Osteoblast (primary cell): ENCODE measurements at regions not wholly inside any gene's neighbourhood (a gene's known extent, or its start where the extent isn't known, plus 50 kb on each side); places are given as distances from the start of the nearest gene placed in this dataset.

Experiments
- DNase-seq: peaks from one replicate; pipeline ENCODE4 v3.0.0; 2011; ENCODE audit warnings: low spot score, mixed read lengths; ENCODE audit not compliant: insufficient read length; ENCODE audit errors: missing footprints
- H2AFZ ChIP-seq: 2 replicates; pipeline ENCODE4 v1.6.0; 2011; ENCODE audit warnings: mild to moderate bottlenecking, low read length
- H3K27ac ChIP-seq: 2 replicates; pipeline ENCODE4 v1.5.1; 2011; ENCODE audit warnings: mild to moderate bottlenecking, low read depth, low read length, moderate library complexity
- H3K27me3 ChIP-seq: 2 replicates; pipeline ENCODE4 v1.6.0; 2012; ENCODE audit warnings: mild to moderate bottlenecking, control low read depth, inconsistent platforms, low read length, moderate library complexity; ENCODE audit not compliant: insufficient read depth
- H3K36me3 ChIP-seq: 2 replicates; pipeline ENCODE4 v1.5.1; 2011; ENCODE audit warnings: mild to moderate bottlenecking, low read length, control low read depth, moderate library complexity; ENCODE audit not compliant: insufficient read depth
- H3K4me1 ChIP-seq: 2 replicates; pipeline ENCODE4 v1.5.1; 2011; ENCODE audit warnings: mild to moderate bottlenecking, low read length, control low read depth, moderate library complexity; ENCODE audit not compliant: insufficient read depth
- H3K4me2 ChIP-seq: 2 replicates; pipeline ENCODE4 v1.6.0; 2011; ENCODE audit warnings: mild to moderate bottlenecking, low read length; ENCODE audit not compliant: insufficient read depth
- H3K4me3 ChIP-seq: fragments of 200-600 bp; sonication (generic); 3 replicates; pipeline ENCODE4 v1.5.1; 2012; ENCODE audit warnings: mild to moderate bottlenecking, low read length, inconsistent platforms; ENCODE audit not compliant: insufficient read depth
- H3K79me2 ChIP-seq: 2 replicates; pipeline ENCODE4 v1.6.0; 2012; ENCODE audit warnings: mild to moderate bottlenecking, low read length, control low read depth, inconsistent platforms; ENCODE audit not compliant: insufficient read depth
- H3K9me3 ChIP-seq: 2 replicates; pipeline ENCODE4 v1.5.1; 2011; ENCODE audit warnings: low read depth, low read length, control low read depth
- H4K20me1 ChIP-seq: 2 replicates; pipeline ENCODE4 v1.6.0; 2012; ENCODE audit warnings: mild to moderate bottlenecking, low read length, control low read depth; ENCODE audit not compliant: insufficient read depth
- CTCF ChIP-seq: IDR thresholded peaks from 2 replicates; pipeline ENCODE4 v1.5.1; 2011; ENCODE audit warnings: mild to moderate bottlenecking, low read depth, low read length, moderate library complexity; ENCODE audit errors: extremely low read depth

GRCh38 chr4:10734697-10735096 is 50.1 kb upstream of the CLNK start:
- TF ChIP-seq CTCF = no peak
- Histone ChIP-seq H4K20me1 (no peaks in the 10 kb centered on the region), H3K36me3 (no peaks in the 10 kb centered on the region), H3K9me3 (no peaks in the 10 kb centered on the region), H3K4me3 (no peak overlapping the region), H3K4me2 (no peak overlapping the region), H3K4me1 (no peaks in the 10 kb centered on the region), H2AFZ (no peak overlapping the region), H3K27ac (no peak overlapping the region), H3K27me3 (no peaks in the 10 kb centered on the region), H3K79me2 (no peaks in the 10 kb centered on the region)
- DNase-seq = no peak
